Neural cell (in vitro differentiated cells): ENCODE measurements at regions not wholly inside any gene's neighbourhood (a gene's known extent, or its start where the extent isn't known, plus 50 kb on each side); places are given as distances from the start of the nearest gene placed in this dataset.
A peak's percentile ranks its signal among the peaks of the same experiment; 100 is the strongest.

Experiments
- EP300 ChIP-seq: fragments of 450-650 bp; conservative IDR thresholded peaks from 2 replicates; pipeline ENCODE4 v1.6.1; 2014; ENCODE audit warnings: antibody characterized with exemption, mild to moderate bottlenecking, moderate library complexity; ENCODE audit not compliant: poor library complexity, severe bottlenecking
- EZH2 ChIP-seq: fragments of 200-600, 300-800 bp; shearing (Covaris generic), sonication (generic); IDR thresholded peaks from 2 replicates; pipeline ENCODE4 v1.6.1; 2014; ENCODE audit warnings: antibody characterized with exemption, low read length, borderline replicate concordance, mild to moderate bottlenecking; ENCODE audit not compliant: insufficient read depth, poor library complexity, severe bottlenecking
- MXI1 ChIP-seq: fragments of 450-650 bp; conservative IDR thresholded peaks from 2 replicates; pipeline ENCODE4 v1.6.1; 2014; ENCODE audit warnings: antibody characterized with exemption, mild to moderate bottlenecking; ENCODE audit not compliant: poor library complexity, severe bottlenecking
- POLR2AphosphoS5 ChIP-seq: IDR thresholded peaks from 2 replicates; pipeline ENCODE4 v1.6.1; 2012
- RAD21 ChIP-seq: fragments of 450-650 bp; conservative IDR thresholded peaks from 2 replicates; pipeline ENCODE4 v1.6.1; 2014; ENCODE audit warnings: antibody characterized with exemption, mild to moderate bottlenecking, moderate library complexity
- TAF1 ChIP-seq: IDR thresholded peaks from 2 replicates; pipeline ENCODE4 v1.6.1; 2012; ENCODE audit warnings: low read depth
- TF ChIP-seq, protein P1 (sequence below): fragments of 450-650 bp; IDR thresholded peaks from 2 replicates; pipeline ENCODE4 v1.5.1; 2014; ENCODE audit warnings: antibody characterized with exemption, mild to moderate bottlenecking, moderate library complexity; ENCODE audit not compliant: poor library complexity, severe bottlenecking
- TF ChIP-seq, protein P2 (sequence below): IDR thresholded peaks from 2 replicates; pipeline ENCODE4 v1.6.1; 2012; ENCODE audit warnings: borderline replicate concordance

DNA sequence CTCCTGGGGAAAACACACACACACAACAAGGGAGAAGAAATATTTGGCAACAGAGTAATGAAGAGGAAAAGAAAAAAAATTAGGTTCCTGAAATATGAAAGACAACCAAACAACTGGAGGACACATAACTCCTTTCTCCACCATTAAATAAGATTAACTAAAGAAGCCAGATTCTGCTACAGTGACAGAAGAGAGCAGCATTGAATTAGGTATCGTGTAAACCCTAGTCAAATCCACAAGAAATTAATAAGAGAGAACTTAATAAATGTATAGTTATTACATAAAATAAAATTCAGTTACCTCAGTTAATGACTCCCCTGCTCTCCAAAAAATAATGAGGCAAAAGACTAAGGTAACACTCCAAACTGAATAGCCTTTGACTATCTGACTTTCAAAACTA, 306.7 kb downstream of the CRPPA start:
- TF ChIP-seq, protein P1, sequence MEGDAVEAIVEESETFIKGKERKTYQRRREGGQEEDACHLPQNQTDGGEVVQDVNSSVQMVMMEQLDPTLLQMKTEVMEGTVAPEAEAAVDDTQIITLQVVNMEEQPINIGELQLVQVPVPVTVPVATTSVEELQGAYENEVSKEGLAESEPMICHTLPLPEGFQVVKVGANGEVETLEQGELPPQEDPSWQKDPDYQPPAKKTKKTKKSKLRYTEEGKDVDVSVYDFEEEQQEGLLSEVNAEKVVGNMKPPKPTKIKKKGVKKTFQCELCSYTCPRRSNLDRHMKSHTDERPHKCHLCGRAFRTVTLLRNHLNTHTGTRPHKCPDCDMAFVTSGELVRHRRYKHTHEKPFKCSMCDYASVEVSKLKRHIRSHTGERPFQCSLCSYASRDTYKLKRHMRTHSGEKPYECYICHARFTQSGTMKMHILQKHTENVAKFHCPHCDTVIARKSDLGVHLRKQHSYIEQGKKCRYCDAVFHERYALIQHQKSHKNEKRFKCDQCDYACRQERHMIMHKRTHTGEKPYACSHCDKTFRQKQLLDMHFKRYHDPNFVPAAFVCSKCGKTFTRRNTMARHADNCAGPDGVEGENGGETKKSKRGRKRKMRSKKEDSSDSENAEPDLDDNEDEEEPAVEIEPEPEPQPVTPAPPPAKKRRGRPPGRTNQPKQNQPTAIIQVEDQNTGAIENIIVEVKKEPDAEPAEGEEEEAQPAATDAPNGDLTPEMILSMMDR: peak; percentile 32
- no peak for TF ChIP-seq TAF1
- no peak for TF ChIP-seq EZH2
- TF ChIP-seq RAD21: peak; percentile 45
- TF ChIP-seq EP300: no peak
- TF ChIP-seq MXI1: no peak
- TF ChIP-seq, protein P2, sequence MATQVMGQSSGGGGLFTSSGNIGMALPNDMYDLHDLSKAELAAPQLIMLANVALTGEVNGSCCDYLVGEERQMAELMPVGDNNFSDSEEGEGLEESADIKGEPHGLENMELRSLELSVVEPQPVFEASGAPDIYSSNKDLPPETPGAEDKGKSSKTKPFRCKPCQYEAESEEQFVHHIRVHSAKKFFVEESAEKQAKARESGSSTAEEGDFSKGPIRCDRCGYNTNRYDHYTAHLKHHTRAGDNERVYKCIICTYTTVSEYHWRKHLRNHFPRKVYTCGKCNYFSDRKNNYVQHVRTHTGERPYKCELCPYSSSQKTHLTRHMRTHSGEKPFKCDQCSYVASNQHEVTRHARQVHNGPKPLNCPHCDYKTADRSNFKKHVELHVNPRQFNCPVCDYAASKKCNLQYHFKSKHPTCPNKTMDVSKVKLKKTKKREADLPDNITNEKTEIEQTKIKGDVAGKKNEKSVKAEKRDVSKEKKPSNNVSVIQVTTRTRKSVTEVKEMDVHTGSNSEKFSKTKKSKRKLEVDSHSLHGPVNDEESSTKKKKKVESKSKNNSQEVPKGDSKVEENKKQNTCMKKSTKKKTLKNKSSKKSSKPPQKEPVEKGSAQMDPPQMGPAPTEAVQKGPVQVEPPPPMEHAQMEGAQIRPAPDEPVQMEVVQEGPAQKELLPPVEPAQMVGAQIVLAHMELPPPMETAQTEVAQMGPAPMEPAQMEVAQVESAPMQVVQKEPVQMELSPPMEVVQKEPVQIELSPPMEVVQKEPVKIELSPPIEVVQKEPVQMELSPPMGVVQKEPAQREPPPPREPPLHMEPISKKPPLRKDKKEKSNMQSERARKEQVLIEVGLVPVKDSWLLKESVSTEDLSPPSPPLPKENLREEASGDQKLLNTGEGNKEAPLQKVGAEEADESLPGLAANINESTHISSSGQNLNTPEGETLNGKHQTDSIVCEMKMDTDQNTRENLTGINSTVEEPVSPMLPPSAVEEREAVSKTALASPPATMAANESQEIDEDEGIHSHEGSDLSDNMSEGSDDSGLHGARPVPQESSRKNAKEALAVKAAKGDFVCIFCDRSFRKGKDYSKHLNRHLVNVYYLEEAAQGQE: no peak
- TF ChIP-seq POLR2AphosphoS5: no peak
